Liver (tissue), 3 donors: ENCODE measurements at regions not wholly inside any gene's neighbourhood (a gene's known extent, or its start where the extent isn't known, plus 50 kb on each side); places are given as distances from the start of the nearest gene placed in this dataset.

ENCODE experiments used
- HNF4A ChIP-seq, 2 donors: conservative IDR thresholded peaks; 2 replicates each; pipeline ENCODE4 v1.6.1; 2016; ENCODE audit warnings: antibody characterized with exemption in 2 of 2, mild to moderate bottlenecking in 2 of 2
- MAX ChIP-seq: IDR thresholded peaks from 2 replicates; pipeline ENCODE4 v1.6.1; 2016; ENCODE audit warnings: antibody characterized with exemption
- TF ChIP-seq, protein P1 (sequence below): fragments of 150-350 bp; IDR thresholded peaks from 2 replicates; pipeline ENCODE4 v1.5.1; 2017; ENCODE audit warnings: improper control_type of control experiment, low read depth, low read length; ENCODE audit not compliant: missing input control
- donor health status: healthy.
- donor health status: healthy.

GRCh38 chr15:53036641-53037040, 246.5 kb upstream of the ONECUT1 start:
- TF ChIP-seq, protein P1, sequence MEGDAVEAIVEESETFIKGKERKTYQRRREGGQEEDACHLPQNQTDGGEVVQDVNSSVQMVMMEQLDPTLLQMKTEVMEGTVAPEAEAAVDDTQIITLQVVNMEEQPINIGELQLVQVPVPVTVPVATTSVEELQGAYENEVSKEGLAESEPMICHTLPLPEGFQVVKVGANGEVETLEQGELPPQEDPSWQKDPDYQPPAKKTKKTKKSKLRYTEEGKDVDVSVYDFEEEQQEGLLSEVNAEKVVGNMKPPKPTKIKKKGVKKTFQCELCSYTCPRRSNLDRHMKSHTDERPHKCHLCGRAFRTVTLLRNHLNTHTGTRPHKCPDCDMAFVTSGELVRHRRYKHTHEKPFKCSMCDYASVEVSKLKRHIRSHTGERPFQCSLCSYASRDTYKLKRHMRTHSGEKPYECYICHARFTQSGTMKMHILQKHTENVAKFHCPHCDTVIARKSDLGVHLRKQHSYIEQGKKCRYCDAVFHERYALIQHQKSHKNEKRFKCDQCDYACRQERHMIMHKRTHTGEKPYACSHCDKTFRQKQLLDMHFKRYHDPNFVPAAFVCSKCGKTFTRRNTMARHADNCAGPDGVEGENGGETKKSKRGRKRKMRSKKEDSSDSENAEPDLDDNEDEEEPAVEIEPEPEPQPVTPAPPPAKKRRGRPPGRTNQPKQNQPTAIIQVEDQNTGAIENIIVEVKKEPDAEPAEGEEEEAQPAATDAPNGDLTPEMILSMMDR: no peak
- TF ChIP-seq MAX: no peak
- no peak for TF ChIP-seq HNF4A (conservative IDR thresholded peaks at IDR 0.05)
